KMS-11 (cell line): ENCODE measurements at regions not wholly inside any gene's neighbourhood (a gene's known extent, or its start where the extent isn't known, plus 50 kb on each side); places are given as distances from the start of the nearest gene placed in this dataset.

Experiments
- H2AFZ ChIP-seq: fragments of 200-600 bp; sonication (generic); 2 replicates; pipeline ENCODE4 v1.6.1; 2016; ENCODE audit warnings: antibody characterized with exemption, mixed run types, low read depth
- H3K27ac ChIP-seq: fragments of 200-600 bp; sonication (generic); 2 replicates; pipeline ENCODE4 v1.6.1; 2016; ENCODE audit warnings: mild to moderate bottlenecking, mixed run types
- H3K27me3 ChIP-seq: fragments of 200-600 bp; sonication (generic); 2 replicates; pipeline ENCODE4 v1.6.1; 2017; ENCODE audit warnings: mild to moderate bottlenecking, low read depth, mixed run types, moderate library complexity; ENCODE audit not compliant: insufficient read depth
- H3K36me3 ChIP-seq: fragments of 200-600 bp; sonication (generic); 2 replicates; pipeline ENCODE4 v1.6.1; 2017; ENCODE audit warnings: mild to moderate bottlenecking, mixed run types; ENCODE audit not compliant: insufficient read depth
- H3K4me1 ChIP-seq: fragments of 200-600 bp; sonication (generic); 2 replicates; pipeline ENCODE4 v1.6.1; 2016; ENCODE audit warnings: mild to moderate bottlenecking, low read depth, mixed run types; ENCODE audit not compliant: poor library complexity, severe bottlenecking
- H3K4me2 ChIP-seq: fragments of 200-600 bp; sonication (generic); 2 replicates; pipeline ENCODE4 v1.7.0; 2016; ENCODE audit warnings: mild to moderate bottlenecking, mixed run types
- H3K4me3 ChIP-seq: fragments of 200-600 bp; sonication (generic); IDR thresholded peaks from 2 replicates; pipeline ENCODE4 v1.6.1; 2017; ENCODE audit warnings: low read depth, low read length, mixed read lengths; ENCODE audit not compliant: insufficient read depth
- H3K79me2 ChIP-seq: fragments of 200-600 bp; sonication (generic); 2 replicates; pipeline ENCODE4 v1.6.1; 2016; ENCODE audit warnings: low read depth, mixed run types; ENCODE audit not compliant: insufficient read depth
- H3K9ac ChIP-seq: fragments of 200-600 bp; sonication (generic); 2 replicates; pipeline ENCODE4 v1.6.1; 2016; ENCODE audit warnings: mild to moderate bottlenecking, mixed run types
- H4K20me1 ChIP-seq: fragments of 200-600 bp; sonication (generic); 2 replicates; pipeline ENCODE4 v1.6.1; 2016; ENCODE audit warnings: mild to moderate bottlenecking, mixed run types; ENCODE audit not compliant: insufficient read depth
- TF ChIP-seq, protein P1 (sequence below): fragments of 200-600 bp; sonication (generic); conservative IDR thresholded peaks from 2 replicates; pipeline ENCODE4 v1.6.1; 2017; ENCODE audit warnings: low read depth, mild to moderate bottlenecking, antibody characterized with exemption, low read length, moderate library complexity, mixed read lengths

DNA sequence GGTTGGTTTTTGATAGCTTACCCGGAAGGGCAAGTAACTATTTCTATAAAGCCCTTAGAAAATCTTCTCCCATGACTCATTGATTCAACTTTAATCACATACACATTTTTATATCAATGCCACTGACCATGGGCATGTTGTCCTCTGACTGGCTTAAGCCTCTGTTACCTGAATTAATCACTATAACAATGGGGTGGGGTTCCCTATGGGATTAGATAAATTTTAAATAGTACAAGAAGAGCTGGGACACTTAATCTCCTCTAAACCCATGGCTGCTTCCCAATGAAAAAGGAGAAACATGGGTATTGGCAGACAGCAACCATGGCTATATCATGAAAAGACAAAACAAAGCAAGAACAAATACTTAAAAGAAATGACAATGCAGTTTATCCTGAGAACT is 636.2 kb downstream of the BRINP1 start:
- TF ChIP-seq, protein P1, sequence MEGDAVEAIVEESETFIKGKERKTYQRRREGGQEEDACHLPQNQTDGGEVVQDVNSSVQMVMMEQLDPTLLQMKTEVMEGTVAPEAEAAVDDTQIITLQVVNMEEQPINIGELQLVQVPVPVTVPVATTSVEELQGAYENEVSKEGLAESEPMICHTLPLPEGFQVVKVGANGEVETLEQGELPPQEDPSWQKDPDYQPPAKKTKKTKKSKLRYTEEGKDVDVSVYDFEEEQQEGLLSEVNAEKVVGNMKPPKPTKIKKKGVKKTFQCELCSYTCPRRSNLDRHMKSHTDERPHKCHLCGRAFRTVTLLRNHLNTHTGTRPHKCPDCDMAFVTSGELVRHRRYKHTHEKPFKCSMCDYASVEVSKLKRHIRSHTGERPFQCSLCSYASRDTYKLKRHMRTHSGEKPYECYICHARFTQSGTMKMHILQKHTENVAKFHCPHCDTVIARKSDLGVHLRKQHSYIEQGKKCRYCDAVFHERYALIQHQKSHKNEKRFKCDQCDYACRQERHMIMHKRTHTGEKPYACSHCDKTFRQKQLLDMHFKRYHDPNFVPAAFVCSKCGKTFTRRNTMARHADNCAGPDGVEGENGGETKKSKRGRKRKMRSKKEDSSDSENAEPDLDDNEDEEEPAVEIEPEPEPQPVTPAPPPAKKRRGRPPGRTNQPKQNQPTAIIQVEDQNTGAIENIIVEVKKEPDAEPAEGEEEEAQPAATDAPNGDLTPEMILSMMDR: no peak
- H3K36me3 ChIP-seq: no peaks in the 10 kb centered on the region
- H3K79me2 ChIP-seq: no peaks in the 10 kb centered on the region
- no peak overlapping the region for H3K4me2 ChIP-seq
- no peaks in the 10 kb centered on the region for H3K4me1 ChIP-seq
- no peak overlapping the region for H3K27ac ChIP-seq
- no peaks in the 10 kb centered on the region for H3K27me3 ChIP-seq
- no peak overlapping the region for H3K4me3 ChIP-seq
- no peak overlapping the region for H3K9ac ChIP-seq
- no peaks in the 10 kb centered on the region for H4K20me1 ChIP-seq
- no peak overlapping the region for H2AFZ ChIP-seq

- no peak overlapping the region for H3K4me3 ChIP-seq
- H3K9ac ChIP-seq: no peak overlapping the region
- no peaks in the 10 kb centered on the region for H3K36me3 ChIP-seq
- no peak overlapping the region for H3K27ac ChIP-seq
- H3K27me3 ChIP-seq: no peaks in the 10 kb centered on the region
- TF ChIP-seq, protein P1: no peak
- H3K79me2 ChIP-seq: no peaks in the 10 kb centered on the region
- H3K4me2 ChIP-seq: no peak overlapping the region
- no peak overlapping the region for H2AFZ ChIP-seq
- H4K20me1 ChIP-seq: no peaks in the 10 kb centered on the region
- no peaks in the 10 kb centered on the region for H3K4me1 ChIP-seq
Measured at GRCh38 chr9:118734696-118735095, 634.5 kb downstream of the BRINP1 start.

DNA sequence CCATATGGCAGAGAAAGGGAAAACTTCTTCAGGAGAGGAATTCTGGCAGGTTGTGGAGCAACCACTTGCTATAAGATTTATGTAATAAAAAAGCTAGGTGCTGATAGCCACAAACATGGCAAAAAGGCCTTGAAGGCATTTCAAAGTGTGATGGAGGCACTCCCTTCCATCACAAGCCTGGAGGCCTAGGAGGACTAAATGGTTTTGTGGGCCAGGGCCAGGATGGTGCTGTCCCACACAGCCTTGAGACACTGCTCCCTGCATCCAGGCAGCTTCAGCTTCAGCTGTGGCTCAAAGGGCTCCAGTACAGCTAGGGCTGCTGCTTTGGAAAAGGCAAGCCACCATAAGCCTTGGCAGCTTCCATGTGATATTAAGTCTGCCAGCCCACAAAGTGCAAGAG is 632.8 kb downstream of the BRINP1 start:
- TF ChIP-seq, protein P1: no peak
- H3K4me1 ChIP-seq: no peaks in the 10 kb centered on the region
- H3K27ac ChIP-seq: no peak overlapping the region
- H3K36me3 ChIP-seq: no peaks in the 10 kb centered on the region
- H3K9ac ChIP-seq: no peak overlapping the region
- no peaks in the 10 kb centered on the region for H3K27me3 ChIP-seq
- H3K4me3 ChIP-seq: no peak overlapping the region
- no peak overlapping the region for H2AFZ ChIP-seq
- no peaks in the 10 kb centered on the region for H4K20me1 ChIP-seq
- no peak overlapping the region for H3K4me2 ChIP-seq
- H3K79me2 ChIP-seq: no peaks in the 10 kb centered on the region

GRCh38 chr9:118751077-118751847 is 618.0 kb downstream of the BRINP1 start:
- TF ChIP-seq, protein P1: no peak
- H3K9ac ChIP-seq: no peak overlapping the region
- no peaks in the 10 kb centered on the region for H3K27me3 ChIP-seq
- no peak overlapping the region for H3K4me3 ChIP-seq
- no peak overlapping the region for H3K4me2 ChIP-seq
- H4K20me1 ChIP-seq: no peaks in the 10 kb centered on the region
- no peak overlapping the region for H2AFZ ChIP-seq
- no peaks in the 10 kb centered on the region for H3K79me2 ChIP-seq
- no peaks in the 10 kb centered on the region for H3K36me3 ChIP-seq
- no peaks in the 10 kb centered on the region for H3K4me1 ChIP-seq
- no peak overlapping the region for H3K27ac ChIP-seq
